PC-3 (cell line): ENCODE measurements at regions not wholly inside any gene's neighbourhood (a gene's known extent, or its start where the extent isn't known, plus 50 kb on each side); places are given as distances from the start of the nearest gene placed in this dataset.

ENCODE experiments used
- ATAC-seq: fragments of 200-7000 bp; cut with Tn5 transposase; 2 replicates; pipeline ENCODE4 v1.9.1; 2020; ENCODE audit warnings: mild to moderate bottlenecking, moderate library complexity
- BruUV-seq: library from RNA; stranded (reverse); fragments of 400-500 nt; replicated peaks from 2 replicates; lab custom pipeline; 2021; lab: Mats Ljungman, UMichigan
- CTCF ChIA-PET: fragments of 300-600 bp; sonication (Branson Sonifier 250); formaldehyde crosslinking; loops from one replicate; lab custom pipeline; 2022; ENCODE audit warnings: antibody characterized with exemption; lab: Charles Lee
- POLR2A ChIA-PET: fragments of 300-600 bp; sonication (Branson Sonifier 250); formaldehyde crosslinking; loops from one replicate; lab custom pipeline; 2022; ENCODE audit warnings: antibody characterized with exemption; ENCODE audit not compliant: unreplicated experiment; lab: Charles Lee
- DNase-seq: peaks from one replicate; pipeline ENCODE4 v3.0.0-alpha.2; 2015
- H2AFZ ChIP-seq: fragments of 300-600 bp; sonication (generic); 2 replicates; pipeline ENCODE4 v1.6.0; 2016; ENCODE audit warnings: antibody characterized with exemption, low read length
- H3F3A ChIP-seq: fragments of 300-600 bp; sonication (generic); one replicate; pipeline ENCODE4 v1.6.0; 2017; ENCODE audit warnings: antibody characterized with exemption, low read length, control low read depth, mild to moderate bottlenecking; ENCODE audit not compliant: unreplicated experiment
- H3K27ac ChIP-seq: fragments of 300-600 bp; sonication (generic); 2 replicates; pipeline ENCODE4 v1.5.1; 2016; ENCODE audit warnings: mild to moderate bottlenecking, low read length
- H3K27me3 ChIP-seq: fragments of 300-600 bp; sonication (generic); 2 replicates; pipeline ENCODE4 v1.6.1; 2016; ENCODE audit warnings: low read length, mixed read lengths
- H3K36me3 ChIP-seq: fragments of 300-600 bp; sonication (generic); 2 replicates; pipeline ENCODE4 v1.6.1; 2016; ENCODE audit warnings: low read depth, mixed run types, low read length, mixed read lengths
- H3K4me1 ChIP-seq: fragments of 300-600 bp; sonication (generic); 2 replicates; pipeline ENCODE4 v1.5.1; 2016; ENCODE audit warnings: low read length; ENCODE audit not compliant: insufficient read depth
- H3K4me2 ChIP-seq: fragments of 300-600 bp; sonication (generic); 2 replicates; pipeline ENCODE4 v1.6.0; 2016; ENCODE audit warnings: low read length
- H3K4me3 ChIP-seq: fragments of 300-600 bp; sonication (generic); 2 replicates; pipeline ENCODE4 v1.5.1; 2016; ENCODE audit warnings: mild to moderate bottlenecking, low read length, mixed read lengths
- H3K79me2 ChIP-seq: fragments of 300-600 bp; sonication (generic); 2 replicates; pipeline ENCODE4 v1.6.1; 2017; ENCODE audit warnings: low read length, mixed read lengths
- H3K9ac ChIP-seq: fragments of 300-600 bp; sonication (generic); 2 replicates; pipeline ENCODE4 v1.6.0; 2016; ENCODE audit warnings: mild to moderate bottlenecking, low read length
- H3K9me2 ChIP-seq: fragments of 300-600 bp; sonication (generic); replicated peaks from 2 replicates; pipeline ENCODE4 v1.6.1; 2016; ENCODE audit warnings: mixed run types, low read length, mixed read lengths
- H3K9me3 ChIP-seq: fragments of 300-600 bp; sonication (generic); 2 replicates; pipeline ENCODE4 v1.6.1; 2016; ENCODE audit warnings: low read length, mixed read lengths
- H4K20me1 ChIP-seq: fragments of 300-600 bp; sonication (generic); 2 replicates; pipeline ENCODE4 v1.6.1; 2016; ENCODE audit warnings: low read length, mixed read lengths
- CTCF ChIP-seq: fragments of 300-600 bp; sonication (generic); conservative IDR thresholded peaks from 2 replicates; pipeline ENCODE4 v1.5.1; 2017; ENCODE audit warnings: antibody characterized with exemption, low read depth, mild to moderate bottlenecking, low read length
- EZH2 ChIP-seq: fragments of 300-600 bp; sonication (generic); IDR thresholded peaks from one replicate; pipeline ENCODE4 v1.6.1; 2017; ENCODE audit warnings: antibody characterized with exemption, mild to moderate bottlenecking, low read length; ENCODE audit not compliant: unreplicated experiment
- EZH2phosphoT487 ChIP-seq: fragments of 300-600 bp; sonication (generic); IDR thresholded peaks from 2 replicates; pipeline ENCODE4 v1.6.1; 2018; ENCODE audit warnings: mild to moderate bottlenecking, antibody characterized with exemption, low read length, borderline replicate concordance
- intact Hi-C: fragments of 100-400 bp; cut with micrococcal nuclease; formaldehyde crosslinking; loops from 2 replicates; pipeline ENCODE4 v1.9.0; 2023

GRCh38 chrY:15447959-15448358 is 923.6 kb downstream of the NLGN4Y start:
- Histone ChIP-seq H3K4me2 (no peak overlapping the region), H3K4me1 (no peaks in the 10 kb centered on the region), H3K36me3 (no peaks in the 10 kb centered on the region), H3K9me3 (no peaks in the 10 kb centered on the region), H2AFZ (no peak overlapping the region), H4K20me1 (no peaks in the 10 kb centered on the region), H3K79me2 (no peaks in the 10 kb centered on the region), H3K27ac (no peak overlapping the region), H3K4me3 (no peak overlapping the region), H3F3A (no peaks in the 10 kb centered on the region), H3K9me2 (no peaks in the 10 kb centered on the region), H3K9ac (no peak overlapping the region), H3K27me3 (no peaks in the 10 kb centered on the region)
- ChIA-PET CTCF (no interaction called here), POLR2A (no interaction called here)
- ATAC-seq (no peak), DNase-seq (no peak)
- no TSS peak for BruUV-seq
- TF ChIP-seq EZH2 (no peak), CTCF (no peak), EZH2phosphoT487 (no peak)
- intact Hi-C loops, result no loop called here

- no peak overlapping the region for H3K27ac ChIP-seq
- ATAC-seq (no peak), DNase-seq (no peak)
- ChIA-PET CTCF (no interaction called here), POLR2A (no interaction called here)
- H3K9ac ChIP-seq, result no peak overlapping the region
- H3K27me3 ChIP-seq, result no peaks in the 10 kb centered on the region
- H3K9me2 ChIP-seq, result no peaks in the 10 kb centered on the region
- no peaks in the 10 kb centered on the region for H3K79me2 ChIP-seq
- no peak overlapping the region for H2AFZ ChIP-seq
- no peak overlapping the region for H3K4me2 ChIP-seq
- H4K20me1 ChIP-seq, result no peaks in the 10 kb centered on the region
- TF ChIP-seq EZH2phosphoT487, result no peak
- H3K9me3 ChIP-seq, result no peaks in the 10 kb centered on the region
- intact Hi-C loops, result no loop called here
- H3K4me1 ChIP-seq, result no peaks in the 10 kb centered on the region
- no peaks in the 10 kb centered on the region for H3F3A ChIP-seq
- no TSS peak for BruUV-seq
- H3K4me3 ChIP-seq, result no peak overlapping the region
- no peaks in the 10 kb centered on the region for H3K36me3 ChIP-seq
Observed at GRCh38 chrY:15455133-15455937, 931.0 kb downstream of the NLGN4Y start.

GRCh38 chrY:15455980-15456469 is 931.7 kb downstream of the NLGN4Y start:
- H3K36me3 ChIP-seq, result no peaks in the 10 kb centered on the region
- no peaks in the 10 kb centered on the region for H3K9me3 ChIP-seq
- ChIA-PET CTCF (no interaction called here), POLR2A (no interaction called here)
- H3K9ac ChIP-seq, result no peak overlapping the region
- H2AFZ ChIP-seq, result no peak overlapping the region
- intact Hi-C loops, result no loop called here
- no peaks in the 10 kb centered on the region for H3K9me2 ChIP-seq
- no peak overlapping the region for H3K4me3 ChIP-seq
- ATAC-seq (no peak), DNase-seq (no peak)
- H3K4me1 ChIP-seq, result no peaks in the 10 kb centered on the region
- no peaks in the 10 kb centered on the region for H3F3A ChIP-seq
- no peaks in the 10 kb centered on the region for H3K27me3 ChIP-seq
- TF ChIP-seq EZH2phosphoT487 (no peak), EZH2 (no peak), CTCF (no peak)
- BruUV-seq, result no TSS peak
- no peak overlapping the region for H3K4me2 ChIP-seq
- H3K79me2 ChIP-seq, result no peaks in the 10 kb centered on the region
- no peaks in the 10 kb centered on the region for H4K20me1 ChIP-seq
- H3K27ac ChIP-seq, result no peak overlapping the region
